ENCODE measurements at regions not wholly inside any gene's neighbourhood (a gene's known extent, or its start where the extent isn't known, plus 50 kb on each side); places are given as distances from the start of the nearest gene placed in this dataset.

GRCh38 chr9:81305561-81306182, 383.7 kb downstream of the TLE1 start:
- no peak for DNase-seq (ENCODE audit: low read depth)

GRCh38 chr9:81303658-81304057, 385.7 kb downstream of the TLE1 start:
- no peak for TF ChIP-seq CTCF (IDR thresholded peaks at IDR 0.05; ENCODE audit: low read depth, low read length, missing control alignments)
- no peak overlapping the region for H3K4me3 ChIP-seq (ENCODE audit: low read depth, low read length)
- no peak for DNase-seq (ENCODE audit: low read depth)

More at GRCh38 chr9:81305561-81306182, 383.7 kb downstream of the TLE1 start:
- no peak for TF ChIP-seq CTCF (IDR thresholded peaks at IDR 0.05; ENCODE audit: low read depth, low read length, missing control alignments)
- H3K4me3 ChIP-seq (ENCODE audit: low read depth, low read length): no peak overlapping the region

GRCh38 chr9:81293651-81294050, 395.7 kb downstream of the TLE1 start:
- TF ChIP-seq CTCF (IDR thresholded peaks at IDR 0.05; ENCODE audit: low read depth, low read length, missing control alignments): no peak
- no peak overlapping the region for H3K4me3 ChIP-seq (ENCODE audit: low read depth, low read length)
- DNase-seq (ENCODE audit: low read depth): no peak

GRCh38 chr9:81292056-81292805, 397.1 kb downstream of the TLE1 start:
- no peak for DNase-seq (ENCODE audit: low read depth)

GRCh38 chr9:81289622-81290021, 399.7 kb downstream of the TLE1 start:
- DNase-seq (ENCODE audit: low read depth): no peak
- H3K4me3 ChIP-seq (ENCODE audit: low read depth, low read length): no peak overlapping the region
- no peak for TF ChIP-seq CTCF (IDR thresholded peaks at IDR 0.05; ENCODE audit: low read depth, low read length, missing control alignments)

More at GRCh38 chr9:81292056-81292805, 397.1 kb downstream of the TLE1 start:
- H3K4me3 ChIP-seq (ENCODE audit: low read depth, low read length): no peak overlapping the region
- TF ChIP-seq CTCF (IDR thresholded peaks at IDR 0.05; ENCODE audit: low read depth, low read length, missing control alignments): no peak

- no peak for TF ChIP-seq CTCF (IDR thresholded peaks at IDR 0.05; ENCODE audit: low read depth, low read length, missing control alignments)
- no peak overlapping the region for H3K4me3 ChIP-seq (ENCODE audit: low read depth, low read length)
- no peak for DNase-seq (ENCODE audit: low read depth)
Observed at GRCh38 chr9:81268048-81268447, 421.3 kb downstream of the TLE1 start.
